HepG2 (cell line): ENCODE measurements at regions not wholly inside any gene's neighbourhood (a gene's known extent, or its start where the extent isn't known, plus 50 kb on each side); places are given as distances from the start of the nearest gene placed in this dataset.

Experiments used
- ATAC-seq: fragments of 200-7000 bp; cut with Tn5 transposase; 3 replicates; pipeline ENCODE4 v1.9.1; 2020; ENCODE audit warnings: mild to moderate bottlenecking, moderate library complexity
- BruUV-seq: library from RNA; stranded (reverse); fragments of 400-500 nt; replicated peaks from 2 replicates; lab custom pipeline; 2021; lab: Mats Ljungman, UMichigan
- CTCF ChIA-PET: fragments of 300-600 bp; formaldehyde crosslinking; extraction: SDS; loops from one replicate; lab custom pipeline; 2021; ENCODE audit warnings: low total read pairs, inconsistent platforms, low intra/inter-chr PET ratio; lab: Yijun Ruan, JAX
- POLR2A ChIA-PET: fragments of 350-600 bp; sonication (Branson Sonifier 250); formaldehyde crosslinking; loops from one replicate; lab custom pipeline; 2020; ENCODE audit warnings: antibody characterized with exemption, inconsistent platforms; lab: Yijun Ruan, JAX
- DNase-seq: peaks from one replicate; pipeline ENCODE4 v3.0.0-alpha.2; 2015; ENCODE audit warnings: low spot score
- FAIRE-seq: peaks from 3 replicates; lab custom pipeline; 2011; peaks lifted over from hg19 to GRCh38; lab: Jason Lieb, UNC
- H2AFZ ChIP-seq: one replicate; pipeline ENCODE4 v1.6.1; 2011; ENCODE audit warnings: low read length, inconsistent platforms
- H3K27ac ChIP-seq: fragments of 300-600 bp; 3 replicates; pipeline ENCODE4 v1.8.0; 2011; ENCODE audit warnings: mixed run types, mild to moderate bottlenecking, mixed read lengths, low read length, inconsistent platforms; ENCODE audit not compliant: insufficient read depth; ENCODE audit errors: extremely low read length
- H3K27me3 ChIP-seq, 2 experiments: fragments of 200-600 bp in 1 of 2; 2 replicates in 1 of 2; 3 replicates in 1 of 2; pipeline versions ENCODE4 v1.6.0 to v1.8.0; 2011; ENCODE audit warnings: low read length in 2 of 2, mild to moderate bottlenecking in 2 of 2, moderate library complexity in 2 of 2, inconsistent platforms in 1 of 2; ENCODE audit not compliant: insufficient read depth in 2 of 2, control insufficient read depth in 1 of 2
- H3K36me3 ChIP-seq, 2 experiments: fragments of 200-600 bp in 1 of 2; replicated peaks in 1 of 2; 2 replicates in 1 of 2; 3 replicates in 1 of 2; pipeline versions ENCODE4 v1.5.1 to v1.8.0; 2011; ENCODE audit warnings: low read length in 2 of 2, inconsistent platforms in 1 of 2; ENCODE audit not compliant: insufficient read depth in 2 of 2, control insufficient read depth in 1 of 2
- H3K4me1 ChIP-seq: 2 replicates; pipeline ENCODE4 v1.5.1; 2012; ENCODE audit warnings: low read length, inconsistent platforms; ENCODE audit not compliant: insufficient read depth
- H3K4me2 ChIP-seq: 2 replicates; pipeline ENCODE4 v1.6.0; 2011; ENCODE audit warnings: low read depth, low read length, inconsistent platforms
- H3K4me3 ChIP-seq, 3 experiments: fragments of 200-600 bp in 1 of 3; sonication (generic), shearing (Covaris generic) in 1 of 3; replicated peaks in 1 of 3; 2 replicates each; pipeline ENCODE4 v1.5.1; 2011 to 2016; ENCODE audit warnings: low read length in 3 of 3, inconsistent platforms in 2 of 3, low read depth in 2 of 3, mild to moderate bottlenecking in 2 of 3, control low read depth in 1 of 3, mixed read lengths in 1 of 3; ENCODE audit not compliant: insufficient read depth in 1 of 3
- H3K79me2 ChIP-seq: one replicate; pipeline ENCODE4 v1.6.1; 2011; ENCODE audit warnings: low read length, inconsistent platforms; ENCODE audit not compliant: insufficient read depth
- H3K9ac ChIP-seq: 2 replicates; pipeline ENCODE4 v1.6.0; 2011; ENCODE audit warnings: mild to moderate bottlenecking, low read depth, low read length, inconsistent platforms; ENCODE audit not compliant: insufficient read depth
- H3K9me3 ChIP-seq: 2 replicates; pipeline ENCODE4 v1.5.1; 2012; ENCODE audit warnings: mild to moderate bottlenecking, low read length
- H4K20me1 ChIP-seq: 2 replicates; pipeline ENCODE4 v1.6.0; 2011; ENCODE audit warnings: inconsistent platforms, mild to moderate bottlenecking, low read length, moderate library complexity; ENCODE audit not compliant: insufficient read depth
- ARID5B ChIP-seq: IDR thresholded peaks from 2 replicates; pipeline ENCODE4 v1.4.0; 2020; ENCODE audit warnings: mild to moderate bottlenecking, missing genetic modification reagents
- ELF1 ChIP-seq: sonication (generic); formaldehyde crosslinking; IDR thresholded peaks from 2 replicates; pipeline ENCODE4 v1.4.0; 2020; ENCODE audit warnings: missing genetic modification reagents
- FOXA3 ChIP-seq: IDR thresholded peaks from 2 replicates; pipeline ENCODE4 v1.6.1; 2016; ENCODE audit warnings: missing genetic modification reagents, missing compliant biosample characterization
- HNF4G ChIP-seq, 2 experiments: sonication (generic) in 1 of 2; formaldehyde crosslinking in 1 of 2; IDR thresholded peaks; 2 replicates each; pipeline versions ENCODE4 v1.4.0 to v1.6.1; 2011 to 2020; ENCODE audit warnings: borderline replicate concordance in 2 of 2, low read depth in 2 of 2, mild to moderate bottlenecking in 2 of 2, low read length in 1 of 2, missing genetic modification reagents in 1 of 2, moderate library complexity in 1 of 2
- HNRNPH1 ChIP-seq: fragments of 200-400 bp; formaldehyde crosslinking; optimal IDR thresholded peaks from 2 replicates; pipeline ENCODE3; 2017; ENCODE audit warnings: mild to moderate bottlenecking, low read depth, low read length
- LCORL ChIP-seq, 2 experiments: fragments of 450-650 bp in 1 of 2; sonication (generic) in 1 of 2; formaldehyde crosslinking in 1 of 2; IDR thresholded peaks; 2 replicates each; pipeline versions ENCODE4 v1.5.0 to v1.6.1; 2017 to 2020; ENCODE audit warnings: antibody characterized with exemption in 1 of 2, missing genetic modification reagents in 1 of 2
- PAXIP1 ChIP-seq: sonication (generic); formaldehyde crosslinking; conservative IDR thresholded peaks from 2 replicates; pipeline ENCODE4 v1.4.0; 2020; ENCODE audit warnings: mild to moderate bottlenecking, missing genetic modification reagents, moderate library complexity
- ZGPAT ChIP-seq: IDR thresholded peaks from 2 replicates; pipeline ENCODE4 v1.6.1; 2016; ENCODE audit warnings: mild to moderate bottlenecking
- ZKSCAN1 ChIP-seq: fragments of 150-350 bp; IDR thresholded peaks from 2 replicates; pipeline ENCODE4 v1.6.1; 2014; ENCODE audit warnings: low read length
- ZMYM4 ChIP-seq: sonication (generic); formaldehyde crosslinking; IDR thresholded peaks from 2 replicates; pipeline ENCODE4 v1.8.1; 2023; ENCODE audit warnings: mild to moderate bottlenecking, missing genetic modification reagents
- ZNF3 ChIP-seq: IDR thresholded peaks from 2 replicates; pipeline ENCODE4 v1.7.0; 2017; ENCODE audit warnings: inconsistent platforms
- ZNF331 ChIP-seq: sonication (generic); formaldehyde crosslinking; IDR thresholded peaks from 2 replicates; pipeline ENCODE4 v1.4.0; 2020; ENCODE audit warnings: missing genetic modification reagents
- ZNF644 ChIP-seq: IDR thresholded peaks from 2 replicates; pipeline ENCODE4 v1.6.1; 2016; ENCODE audit warnings: low read depth
- ZNF737 ChIP-seq: sonication (generic); formaldehyde crosslinking; IDR thresholded peaks from 2 replicates; pipeline ENCODE4 v1.5.0; 2020; ENCODE audit warnings: missing genetic modification reagents, mild to moderate bottlenecking, borderline replicate concordance
- WGBS: methylation state at CpG from one replicate; pipeline ENCODE4 v1.1.6; 2017; ENCODE audit warnings: low lambda C conversion rate; 5-methylcytosine and 5-hydroxymethylcytosine counted together
- in situ Hi-C: cut with HindIII; loops from 2 replicates; pipeline ENCODE4 v1.10.0; 2017; ENCODE audit warnings: low pct_unique_long_range_greater_than_20kb; ENCODE audit not compliant: extremely low pct_ligation_motif_present
- intact Hi-C: fragments of 100-400 bp; cut with micrococcal nuclease; formaldehyde crosslinking; loops from one replicate; pipeline ENCODE4 v1.10.0; 2022; ENCODE audit not compliant: unreplicated experiment

- POLR2A ChIA-PET = no interaction called here
- Histone ChIP-seq H4K20me1 (no peaks in the 10 kb centered on the region), H2AFZ (no peak overlapping the region), H3K4me1 (peaks cover 12% of the 10 kb centered on the region), H3K4me2 (peak overlapping the region; percentile 38; the same call in 1 of the 2 replicates), H3K9ac (no peak overlapping the region), H3K79me2 (no peaks in the 10 kb centered on the region), H3K27ac (peak overlapping the region; percentile 51), H3K9me3 (peaks cover 45% of the 10 kb centered on the region), H3K27me3 (no peaks in the 10 kb centered on the region), H3K4me3 (no peak overlapping the region), H3K36me3 (no peaks in the 10 kb centered on the region)
- in situ Hi-C loops = no loop called here
- no TSS peak for BruUV-seq
- peak; percentile 82 for ATAC-seq
- 4% methylated on average over 2 of the region's 2 CpGs for WGBS
- intact Hi-C loops = no loop called here
- DNase-seq = peak; percentile 67
- CTCF ChIA-PET = no interaction called here
- FAIRE-seq = no peak
- TF ChIP-seq ZNF644 (CRISPR knock-in tag) = peak; percentile 77
- no peak for TF ChIP-seq ZKSCAN1
- TF ChIP-seq ARID5B (CRISPR knock-in tag) = peak; percentile 28; the same call in 1 of the 2 replicates
- TF ChIP-seq HNF4G (IDR thresholded peaks at IDR 0.05; ENCODE audit: borderline replicate concordance, low read depth, low read length) = peak; percentile 36; the same call in 1 of the 2 replicates
- TF ChIP-seq HNF4G (CRISPR knock-in tag; IDR thresholded peaks at IDR 0.05; ENCODE audit: borderline replicate concordance, low read depth) = no peak
- TF ChIP-seq LCORL (IDR thresholded peaks at IDR 0.05) = no peak; the same call in 1 of the 2 replicates
- peak; percentile 50; the same call in 1 of the 2 replicates for TF ChIP-seq LCORL (CRISPR knock-in tag; IDR thresholded peaks at IDR 0.05)
- peak; percentile 28; the same call in 1 of the 2 replicates for TF ChIP-seq ZGPAT
- TF ChIP-seq ZMYM4 (CRISPR knock-in tag) = peak; percentile 24; the same call in 1 of the 2 replicates
- TF ChIP-seq ZNF737 = no peak
- peak; percentile 70; the same call in 1 of the 2 replicates for TF ChIP-seq ELF1 (CRISPR knock-in tag)
- TF ChIP-seq ZNF331 (CRISPR knock-in tag) = peak; percentile 15; the same call in 1 of the 2 replicates
- TF ChIP-seq ZNF3 (CRISPR knock-in tag) = 0 out of 2 replicates have a peak, but pooled peaks have one; percentile 37
- no peak for TF ChIP-seq HNRNPH1
- peak; percentile 52; the same call in 1 of the 2 replicates for TF ChIP-seq PAXIP1
- peak; percentile 47 for TF ChIP-seq FOXA3
These were observed 265.3 kb downstream of the ZEB2 start for GRCh38 chr2:144254342-144255235.
